PC-9 (cell line): ENCODE measurements at regions not wholly inside any gene's neighbourhood (a gene's known extent, or its start where the extent isn't known, plus 50 kb on each side); places are given as distances from the start of the nearest gene placed in this dataset.

ENCODE experiments used
- BruUV-seq: library from RNA; stranded (reverse); fragments of 400-500 nt; replicated peaks from 2 replicates; lab custom pipeline; 2021; lab: Mats Ljungman, UMichigan
- CTCF ChIA-PET: fragments of 300-600 bp; sonication (Branson Sonifier 250); formaldehyde crosslinking; loops from one replicate; lab custom pipeline; 2022; ENCODE audit warnings: antibody characterized with exemption; lab: Charles Lee
- POLR2A ChIA-PET: fragments of 300-600 bp; sonication (Branson Sonifier 250); formaldehyde crosslinking; loops from one replicate; lab custom pipeline; 2022; ENCODE audit warnings: antibody characterized with exemption; ENCODE audit not compliant: unreplicated experiment; lab: Charles Lee
- DNase-seq, 2 experiments: peaks; one replicate each; pipeline versions ENCODE4 v3.0.0 to v3.0.0-alpha.2; 2015 to 2022; ENCODE audit warnings: mixed read lengths in 1 of 2
- H2AFZ ChIP-seq: fragments of 200-600 bp; sonication (generic); 2 replicates; pipeline ENCODE4 v1.8.1; 2017; ENCODE audit warnings: antibody characterized with exemption
- H3F3A ChIP-seq: fragments of 200-600 bp; sonication (generic); 2 replicates; pipeline ENCODE4 v1.8.1; 2017; ENCODE audit warnings: antibody characterized with exemption, mild to moderate bottlenecking, low read depth; ENCODE audit not compliant: insufficient read depth
- H3K27ac ChIP-seq: fragments of 200-600 bp; sonication (generic); 2 replicates; pipeline ENCODE4 v1.6.1; 2016; ENCODE audit warnings: mixed run types
- H3K27me3 ChIP-seq: fragments of 200-600 bp; sonication (generic); 2 replicates; pipeline ENCODE4 v1.6.1; 2016; ENCODE audit warnings: low read depth, mixed run types; ENCODE audit not compliant: insufficient read depth
- H3K36me3 ChIP-seq: fragments of 200-600 bp; sonication (generic); 2 replicates; pipeline ENCODE4 v1.6.1; 2016; ENCODE audit warnings: low read depth, mixed run types
- H3K4me1 ChIP-seq: fragments of 200-600 bp; sonication (generic); replicated peaks from 2 replicates; pipeline ENCODE4 v1.6.1; 2016; ENCODE audit warnings: mixed run types; ENCODE audit not compliant: insufficient read depth
- H3K4me2 ChIP-seq: fragments of 200-600 bp; sonication (generic); 2 replicates; pipeline ENCODE4 v1.6.1; 2017; ENCODE audit warnings: mixed run types
- H3K4me3 ChIP-seq: fragments of 200-600 bp; sonication (generic); 2 replicates; pipeline ENCODE4 v1.6.1; 2016; ENCODE audit warnings: mixed run types
- H3K79me2 ChIP-seq: fragments of 200-600 bp; sonication (generic); 2 replicates; pipeline ENCODE4 v1.6.1; 2017; ENCODE audit warnings: low read depth, mixed run types
- H3K9me2 ChIP-seq: fragments of 200-600 bp; sonication (generic); 2 replicates; pipeline ENCODE4 v1.8.1; 2017; ENCODE audit warnings: mild to moderate bottlenecking; ENCODE audit not compliant: insufficient read depth
- H3K9me3 ChIP-seq: fragments of 200-600 bp; sonication (generic); 2 replicates; pipeline ENCODE4 v1.8.1; 2016; ENCODE audit warnings: low read depth; ENCODE audit not compliant: insufficient read depth
- H4K20me1 ChIP-seq: fragments of 200-600 bp; sonication (generic); 2 replicates; pipeline ENCODE4 v1.8.1; 2017; ENCODE audit not compliant: insufficient read depth
- EZH2 ChIP-seq: fragments of 200-600 bp; sonication (generic); IDR thresholded peaks from 2 replicates; pipeline ENCODE4 v1.8.0; 2017; ENCODE audit warnings: antibody characterized with exemption, low read depth
- intact Hi-C: fragments of 100-400 bp; cut with micrococcal nuclease; formaldehyde crosslinking; loops from one replicate; pipeline ENCODE4 v1.10.0; 2022; ENCODE audit not compliant: unreplicated experiment
- TF ChIP-seq, protein P1 (sequence below): fragments of 200-600 bp; sonication (generic); conservative IDR thresholded peaks from 2 replicates; pipeline ENCODE4 v1.6.1; 2017; ENCODE audit warnings: mixed run types, antibody characterized with exemption, mild to moderate bottlenecking, moderate library complexity

DNA sequence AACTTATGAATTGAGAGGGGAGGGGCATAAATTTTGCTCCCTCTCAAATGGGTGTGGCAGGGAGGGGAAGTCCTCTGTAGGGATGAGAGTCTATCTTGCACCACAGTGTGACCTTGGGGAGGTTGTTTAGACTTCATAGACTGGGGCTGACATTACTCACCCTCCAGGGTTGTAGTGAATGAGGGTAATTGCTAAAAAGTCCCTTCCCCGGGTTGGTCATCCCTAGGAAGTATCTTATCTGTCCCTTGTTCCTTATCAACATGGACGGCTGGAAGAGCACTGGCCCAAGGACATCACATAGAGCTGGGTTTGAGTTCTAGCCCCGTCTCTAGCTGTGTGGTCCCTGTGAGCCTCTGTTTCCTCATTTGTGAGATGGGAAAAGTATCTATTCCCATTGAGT lies 52.4 kb upstream of the SLC2A1 start:
- intact Hi-C loops = loop anchor here (5.0 kb wide), 1 partner anchor 89 kb away; no protein-coding TSS in a partner anchor
- no TSS peak for BruUV-seq
- POLR2A ChIA-PET = no interaction called here

DNA sequence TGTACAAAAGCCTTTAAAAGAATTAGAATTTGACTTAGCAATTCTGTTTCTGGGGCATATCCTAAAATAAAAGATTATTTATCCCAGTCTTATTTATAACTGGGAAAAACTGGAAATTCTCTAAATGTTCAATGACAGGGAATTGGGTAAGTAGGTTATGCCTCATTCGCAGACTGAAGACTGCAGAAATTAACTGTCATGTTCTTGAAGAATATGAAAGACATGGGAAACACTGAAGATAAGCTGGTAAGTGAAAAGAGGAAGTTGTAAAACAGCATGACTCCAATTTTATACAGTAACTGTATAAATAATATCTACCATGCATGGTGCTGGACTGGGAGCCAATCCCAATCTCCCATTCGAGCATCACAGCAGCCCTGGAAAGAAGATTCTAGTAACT lies 50.6 kb upstream of the SLC2A1 start:
- H3K36me3 ChIP-seq = no peaks in the 10 kb centered on the region
- ChIA-PET CTCF (interaction anchor here (0.8 kb wide), 1 partner anchor 73 kb away, joined by 3 read pairs; no protein-coding TSS in a partner anchor), POLR2A (interaction anchor here (0.6 kb wide), 3 partner anchors 39 to 198 kb away, joined by 3 to 7 read pairs (median 4); no protein-coding TSS in a partner anchor)
- H3K4me3 ChIP-seq = no peak overlapping the region
- H2AFZ ChIP-seq = no peak overlapping the region
- H3F3A ChIP-seq = peaks cover 7% of the 10 kb centered on the region
- no peaks in the 10 kb centered on the region for H3K27me3 ChIP-seq
- no peaks in the 10 kb centered on the region for H3K9me2 ChIP-seq
- BruUV-seq = no TSS peak
- DNase-seq = no peak
- no peaks in the 10 kb centered on the region for H4K20me1 ChIP-seq
- H3K4me1 ChIP-seq = peaks cover 29% of the 10 kb centered on the region
- no peaks in the 10 kb centered on the region for H3K9me3 ChIP-seq
- TF ChIP-seq, protein P1, sequence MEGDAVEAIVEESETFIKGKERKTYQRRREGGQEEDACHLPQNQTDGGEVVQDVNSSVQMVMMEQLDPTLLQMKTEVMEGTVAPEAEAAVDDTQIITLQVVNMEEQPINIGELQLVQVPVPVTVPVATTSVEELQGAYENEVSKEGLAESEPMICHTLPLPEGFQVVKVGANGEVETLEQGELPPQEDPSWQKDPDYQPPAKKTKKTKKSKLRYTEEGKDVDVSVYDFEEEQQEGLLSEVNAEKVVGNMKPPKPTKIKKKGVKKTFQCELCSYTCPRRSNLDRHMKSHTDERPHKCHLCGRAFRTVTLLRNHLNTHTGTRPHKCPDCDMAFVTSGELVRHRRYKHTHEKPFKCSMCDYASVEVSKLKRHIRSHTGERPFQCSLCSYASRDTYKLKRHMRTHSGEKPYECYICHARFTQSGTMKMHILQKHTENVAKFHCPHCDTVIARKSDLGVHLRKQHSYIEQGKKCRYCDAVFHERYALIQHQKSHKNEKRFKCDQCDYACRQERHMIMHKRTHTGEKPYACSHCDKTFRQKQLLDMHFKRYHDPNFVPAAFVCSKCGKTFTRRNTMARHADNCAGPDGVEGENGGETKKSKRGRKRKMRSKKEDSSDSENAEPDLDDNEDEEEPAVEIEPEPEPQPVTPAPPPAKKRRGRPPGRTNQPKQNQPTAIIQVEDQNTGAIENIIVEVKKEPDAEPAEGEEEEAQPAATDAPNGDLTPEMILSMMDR = no peak
- TF ChIP-seq EZH2 = no peak
- intact Hi-C loops = no loop called here
- no peak overlapping the region for H3K27ac ChIP-seq
- no peak overlapping the region for H3K4me2 ChIP-seq
- no peaks in the 10 kb centered on the region for H3K79me2 ChIP-seq

More for the DNA sequence above, 52.4 kb upstream of the SLC2A1 start:
- no peak overlapping the region for H3K27ac ChIP-seq
- H3K4me2 ChIP-seq = no peak overlapping the region
- no peaks in the 10 kb centered on the region for H3K79me2 ChIP-seq
- H3K27me3 ChIP-seq = no peaks in the 10 kb centered on the region
- no peak overlapping the region for H3K4me3 ChIP-seq
- H3F3A ChIP-seq = peaks cover 7% of the 10 kb centered on the region
- DNase-seq = no peak
- TF ChIP-seq, protein P1 = no peak
- no peak for TF ChIP-seq EZH2
- H2AFZ ChIP-seq = no peak overlapping the region
- no peaks in the 10 kb centered on the region for H3K9me3 ChIP-seq
- peaks cover 29% of the 10 kb centered on the region for H3K4me1 ChIP-seq
- no peaks in the 10 kb centered on the region for H4K20me1 ChIP-seq
- H3K36me3 ChIP-seq = no peaks in the 10 kb centered on the region
- CTCF ChIA-PET = no interaction called here
- no peaks in the 10 kb centered on the region for H3K9me2 ChIP-seq

DNA sequence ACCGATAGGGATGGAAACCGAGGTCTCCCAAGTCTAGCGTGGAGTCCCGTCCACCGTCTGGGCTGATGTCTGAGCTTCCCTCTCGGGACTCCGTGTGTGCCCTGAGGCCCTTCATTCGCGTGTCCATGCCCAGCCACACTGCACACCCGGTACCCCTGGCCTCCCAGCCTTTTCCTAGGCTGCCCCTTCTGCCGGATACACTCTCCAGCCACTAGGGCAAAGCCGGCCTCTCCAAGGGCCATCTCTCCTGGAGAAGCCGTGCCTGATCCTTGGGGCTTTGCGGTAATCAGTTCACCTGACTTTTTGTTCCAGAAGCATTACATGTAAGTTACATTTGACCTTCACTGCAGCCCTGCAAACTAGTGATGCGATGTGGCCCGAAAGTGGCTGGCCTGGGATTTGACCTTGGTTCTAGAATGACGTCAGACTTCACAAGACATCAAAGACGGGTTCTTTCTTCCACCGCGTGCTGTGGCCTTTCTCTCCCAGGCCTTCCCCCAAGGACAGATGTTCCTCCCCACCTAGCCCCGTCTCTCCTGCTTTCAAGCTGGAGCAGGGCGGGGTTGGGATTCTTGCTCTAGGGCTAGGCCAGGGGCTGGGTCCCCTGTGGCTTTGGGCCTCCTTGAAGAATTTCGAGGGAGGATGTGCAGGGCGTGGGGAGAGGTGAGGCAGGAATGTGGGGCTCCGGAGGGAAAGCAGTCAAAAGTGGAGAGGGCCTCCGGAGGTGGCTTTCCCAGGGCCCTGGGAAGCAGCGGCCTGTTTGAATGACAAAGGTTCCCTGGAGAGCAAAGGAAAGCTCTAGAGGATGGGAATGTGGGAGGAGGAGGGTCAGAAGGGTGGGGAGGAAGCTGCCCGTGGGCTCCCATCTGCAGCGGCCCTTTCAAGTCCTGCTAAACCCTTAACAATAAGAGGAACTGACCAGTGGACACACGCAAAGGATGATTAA lies 49.7 kb upstream of the SLC2A1 start:
- Histone ChIP-seq H3K4me2 (no peak overlapping the region), H3K36me3 (no peaks in the 10 kb centered on the region), H3K9me2 (no peaks in the 10 kb centered on the region), H4K20me1 (no peaks in the 10 kb centered on the region), H3K27ac (no peak overlapping the region), H3K4me1 (peaks cover 22% of the 10 kb centered on the region), H3K27me3 (no peaks in the 10 kb centered on the region), H3K79me2 (no peaks in the 10 kb centered on the region), H3K4me3 (no peak overlapping the region), H3F3A (peaks cover 7% of the 10 kb centered on the region), H2AFZ (no peak overlapping the region), H3K9me3 (no peaks in the 10 kb centered on the region)
- intact Hi-C loops = loop anchor here (1.0 kb wide), 1 partner anchor 50 kb away; the partner anchor contains the start of gene SLC2A1
- POLR2A ChIA-PET = interaction anchor here (0.6 kb wide), 4 partner anchors 37 to 1885 kb away, joined by 3 to 4 read pairs (median 4); no protein-coding TSS in a partner anchor
- peak in 1 of 2 experiments; percentile 74 for DNase-seq
- TF ChIP-seq, protein P1 = no peak
- no peak for TF ChIP-seq EZH2
- CTCF ChIA-PET = interaction anchor here (0.8 kb wide), 1 partner anchor 72 kb away, joined by 3 read pairs; no protein-coding TSS in a partner anchor
- no TSS peak for BruUV-seq
